ENCODE measurements at regions not wholly inside any gene's neighbourhood (a gene's known extent, or its start where the extent isn't known, plus 50 kb on each side); places are given as distances from the start of the nearest gene placed in this dataset.
A peak's percentile ranks its signal among the peaks of the same experiment; 100 is the strongest.

DNA sequence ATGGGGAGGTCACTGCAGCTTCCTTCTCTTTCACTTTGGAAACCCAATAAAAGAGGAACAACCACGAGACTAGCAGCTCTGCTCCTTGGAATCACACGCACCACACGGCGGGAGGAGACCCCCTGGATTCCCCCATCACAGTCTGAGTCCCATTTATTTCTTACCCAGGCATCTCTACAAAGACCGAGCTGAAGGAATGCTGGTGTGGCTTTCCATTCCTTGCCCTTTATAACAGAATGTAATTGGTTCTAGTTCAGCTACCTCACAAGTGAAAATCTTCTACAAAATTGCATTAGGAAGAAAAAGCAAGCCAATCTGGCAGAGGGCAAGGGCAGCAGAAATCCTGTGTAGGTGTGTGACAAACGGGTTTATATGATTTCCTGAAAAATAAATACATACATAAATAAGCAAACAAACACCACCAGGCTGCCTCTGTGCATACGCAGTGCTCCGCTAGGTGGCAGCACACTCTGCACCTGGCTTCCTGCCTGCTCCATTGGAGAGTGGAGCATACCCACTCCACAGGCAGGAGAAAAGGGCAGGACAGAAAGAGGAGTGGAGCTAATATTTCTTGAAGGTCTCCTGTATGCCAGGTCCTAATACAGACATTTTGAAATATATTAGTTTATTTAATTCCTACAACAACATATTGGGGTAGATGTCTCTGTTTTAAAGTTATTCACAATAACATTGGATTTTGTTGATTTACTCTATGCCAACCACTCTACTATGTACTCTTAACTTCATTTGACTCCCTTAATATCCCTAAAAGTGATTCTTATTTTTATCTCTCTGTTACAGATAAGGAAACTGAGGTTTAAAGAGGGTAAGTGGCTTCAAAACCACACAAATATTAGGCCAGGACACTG is 673.1 kb downstream of the KCNA4 start:
- H3K4me3 ChIP-seq (replicated peaks in 1 of 2; ENCODE audit: low read depth in 2 of 2, low read length in 2 of 2), result no peak overlapping the region
- peak; percentile 96 for TF ChIP-seq CTCF (IDR thresholded peaks at IDR 0.05; ENCODE audit: low read depth, low read length)
- peak; percentile 64 to 75 for DNase-seq (ENCODE audit: low read depth in 2 of 2)

DNA sequence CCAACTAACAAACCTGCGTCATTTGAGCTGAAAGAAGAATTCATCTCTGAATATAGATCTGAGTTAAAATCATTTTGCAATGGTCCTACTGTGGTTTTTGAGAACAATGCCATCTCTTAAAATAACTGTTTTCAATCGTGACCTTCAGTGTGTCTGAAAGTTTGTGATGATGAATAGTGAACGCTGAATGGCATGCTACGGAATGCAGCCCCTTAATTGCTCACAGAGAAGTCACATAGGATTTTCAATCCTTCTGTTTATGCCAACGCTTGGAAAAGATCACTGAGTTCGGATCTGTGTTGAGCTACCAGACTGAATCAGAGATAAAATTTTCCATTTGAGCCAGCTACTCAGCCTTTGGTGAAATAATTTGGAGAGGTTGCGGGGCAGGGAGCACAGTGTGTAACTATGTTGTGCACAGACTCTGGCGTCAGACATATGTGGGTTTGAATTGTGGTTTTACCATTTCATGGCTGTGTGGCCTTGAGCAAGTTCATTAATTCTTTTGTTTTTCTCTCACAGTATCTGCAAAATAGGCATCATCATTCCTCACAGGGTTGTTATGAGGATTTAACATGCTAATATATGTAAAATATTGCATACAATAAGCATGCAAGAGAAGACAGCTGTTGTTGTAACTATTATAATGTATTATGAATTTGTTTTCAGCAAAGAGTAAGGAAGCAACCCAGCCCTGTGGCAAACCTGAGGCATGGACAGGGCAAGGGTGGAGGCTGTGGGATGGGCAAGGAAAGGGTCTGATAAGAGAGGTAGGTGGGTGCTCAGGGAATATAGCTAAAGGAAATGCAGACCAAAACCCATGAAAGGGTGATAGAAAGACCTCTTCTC is 679.9 kb downstream of the KCNA4 start:
- peak; percentile 50 to 81 for DNase-seq (ENCODE audit: low read depth in 2 of 2)
- no peak for TF ChIP-seq CTCF (IDR thresholded peaks at IDR 0.05; ENCODE audit: low read depth, low read length)
- no peak overlapping the region for H3K4me3 ChIP-seq (replicated peaks in 1 of 2; ENCODE audit: low read depth in 2 of 2, low read length in 2 of 2)

DNA sequence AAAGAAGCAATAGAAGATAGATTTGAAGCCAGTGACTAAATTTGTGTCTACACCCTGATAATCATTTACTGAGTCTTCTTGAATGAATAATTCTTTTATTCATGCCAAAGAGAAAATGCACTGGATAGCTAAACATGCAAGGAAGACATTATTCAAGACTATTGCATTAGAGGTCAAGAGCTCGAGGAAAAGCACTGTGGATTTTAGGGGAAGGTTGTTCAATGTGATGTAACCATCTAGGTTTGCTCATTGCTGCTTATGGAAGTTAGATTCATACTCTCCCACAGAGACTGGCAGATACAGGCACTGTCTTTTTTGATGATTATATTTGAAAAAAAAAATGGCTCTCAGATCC is 682.1 kb downstream of the KCNA4 start:
- DNase-seq (ENCODE audit: low read depth in 2 of 2), result no peak
- no peak for TF ChIP-seq CTCF (IDR thresholded peaks at IDR 0.05; ENCODE audit: low read depth, low read length)
- H3K4me3 ChIP-seq (replicated peaks in 1 of 2; ENCODE audit: low read depth in 2 of 2, low read length in 2 of 2), result no peak overlapping the region

GRCh38 chr11:29333993-29334775 is 682.6 kb downstream of the KCNA4 start:
- TF ChIP-seq CTCF (IDR thresholded peaks at IDR 0.05; ENCODE audit: low read depth, low read length), result peak; percentile 48
- DNase-seq (ENCODE audit: low read depth in 2 of 2), result peak; percentile 72 to 84
- H3K4me3 ChIP-seq (replicated peaks in 1 of 2; ENCODE audit: low read depth in 2 of 2, low read length in 2 of 2), result no peak overlapping the region

DNA sequence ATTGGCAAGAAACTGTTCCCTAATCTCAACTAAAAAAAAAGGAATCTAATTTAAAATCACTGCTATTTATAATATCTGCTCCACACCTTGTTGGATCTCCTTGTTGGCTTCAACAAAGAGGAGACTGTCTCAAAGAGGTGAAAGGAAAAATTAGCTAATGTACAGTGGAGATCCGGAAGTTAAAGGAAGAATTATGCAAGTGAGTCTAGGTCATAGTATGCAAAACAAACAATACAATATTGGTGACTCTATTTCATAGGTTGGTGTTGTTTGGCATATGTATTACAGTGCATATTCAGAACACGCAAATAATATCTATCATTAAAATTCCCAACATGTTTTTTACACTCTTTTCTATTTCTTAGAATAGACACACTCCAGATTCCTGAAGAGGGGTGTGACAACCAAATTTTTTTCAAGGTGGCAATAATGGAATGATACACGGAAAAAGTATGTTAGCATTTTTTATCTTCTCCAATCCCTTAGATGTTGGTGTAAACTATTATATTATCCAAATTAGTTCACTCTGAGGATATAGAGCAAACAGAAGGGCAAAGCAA is 685.3 kb downstream of the KCNA4 start:
- no peak for TF ChIP-seq CTCF (IDR thresholded peaks at IDR 0.05; ENCODE audit: low read depth, low read length)
- DNase-seq (ENCODE audit: low read depth in 2 of 2), result no peak
- H3K4me3 ChIP-seq (replicated peaks in 1 of 2; ENCODE audit: low read depth in 2 of 2, low read length in 2 of 2), result no peak overlapping the region

DNA sequence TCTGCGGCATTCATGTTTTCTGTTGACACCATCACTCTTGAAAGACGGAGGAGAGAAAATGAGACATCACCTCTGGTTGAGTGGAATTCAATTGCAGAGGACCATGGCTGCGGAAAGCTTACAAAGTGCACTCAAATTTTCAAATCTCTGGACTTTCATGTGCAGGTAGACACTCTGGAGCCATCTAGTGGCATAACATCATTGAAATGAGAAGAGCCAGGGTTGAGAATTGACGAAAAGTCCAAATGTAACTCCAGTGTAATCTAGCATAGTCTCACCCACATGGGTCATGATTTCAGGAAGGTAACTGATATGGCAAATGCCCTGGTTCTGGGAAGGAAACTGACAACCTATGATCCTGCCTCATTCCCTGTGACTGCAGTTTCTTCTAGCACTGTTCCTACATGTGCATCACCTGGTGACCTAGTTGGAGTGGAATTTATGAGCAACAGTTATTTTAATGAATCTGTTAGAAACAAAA is 687.8 kb downstream of the KCNA4 start:
- peak; percentile 75 for TF ChIP-seq CTCF (IDR thresholded peaks at IDR 0.05; ENCODE audit: low read depth, low read length)
- peak; percentile 81 to 88 for DNase-seq (ENCODE audit: low read depth in 2 of 2)
- H3K4me3 ChIP-seq (replicated peaks in 1 of 2; ENCODE audit: low read depth in 2 of 2, low read length in 2 of 2), result no peak overlapping the region
